ENCODE measurements at regions not wholly inside any gene's neighbourhood (a gene's known extent, or its start where the extent isn't known, plus 50 kb on each side); places are given as distances from the start of the nearest gene placed in this dataset.

DNA sequence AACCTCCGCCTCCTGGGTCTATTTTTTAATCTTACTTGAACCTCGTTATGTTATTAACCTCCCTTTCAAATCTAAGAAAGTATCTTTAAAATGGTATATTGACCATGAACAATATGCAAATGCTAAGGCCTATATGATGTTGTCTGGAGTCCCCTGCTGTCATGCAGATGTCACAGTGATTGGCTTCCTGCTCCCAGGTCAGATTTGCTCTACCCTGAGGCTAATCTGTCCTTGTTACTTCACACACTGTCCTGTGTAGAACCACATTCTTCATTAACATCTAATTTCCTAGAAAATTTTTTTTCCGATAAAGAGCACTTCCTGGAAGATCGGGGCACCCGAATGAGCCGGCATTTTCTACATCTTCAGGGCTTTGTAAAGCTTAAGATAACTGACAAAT is 306.6 kb downstream of the MRPL39 start:
- TF ChIP-seq, protein P1, sequence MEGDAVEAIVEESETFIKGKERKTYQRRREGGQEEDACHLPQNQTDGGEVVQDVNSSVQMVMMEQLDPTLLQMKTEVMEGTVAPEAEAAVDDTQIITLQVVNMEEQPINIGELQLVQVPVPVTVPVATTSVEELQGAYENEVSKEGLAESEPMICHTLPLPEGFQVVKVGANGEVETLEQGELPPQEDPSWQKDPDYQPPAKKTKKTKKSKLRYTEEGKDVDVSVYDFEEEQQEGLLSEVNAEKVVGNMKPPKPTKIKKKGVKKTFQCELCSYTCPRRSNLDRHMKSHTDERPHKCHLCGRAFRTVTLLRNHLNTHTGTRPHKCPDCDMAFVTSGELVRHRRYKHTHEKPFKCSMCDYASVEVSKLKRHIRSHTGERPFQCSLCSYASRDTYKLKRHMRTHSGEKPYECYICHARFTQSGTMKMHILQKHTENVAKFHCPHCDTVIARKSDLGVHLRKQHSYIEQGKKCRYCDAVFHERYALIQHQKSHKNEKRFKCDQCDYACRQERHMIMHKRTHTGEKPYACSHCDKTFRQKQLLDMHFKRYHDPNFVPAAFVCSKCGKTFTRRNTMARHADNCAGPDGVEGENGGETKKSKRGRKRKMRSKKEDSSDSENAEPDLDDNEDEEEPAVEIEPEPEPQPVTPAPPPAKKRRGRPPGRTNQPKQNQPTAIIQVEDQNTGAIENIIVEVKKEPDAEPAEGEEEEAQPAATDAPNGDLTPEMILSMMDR (conservative IDR thresholded peaks at IDR 0.05; ENCODE audit: low read depth, low read length) = no peak
- no peak for TF ChIP-seq POLR2A (IDR thresholded peaks at IDR 0.05; ENCODE audit: low read depth, low read length)
- no peak for TF ChIP-seq CEBPB (IDR thresholded peaks at IDR 0.05; ENCODE audit: low read depth, low read length)
- no peak for TF ChIP-seq RFX5 (IDR thresholded peaks at IDR 0.05; ENCODE audit: low read depth, low read length)
- TF ChIP-seq MXI1 (IDR thresholded peaks at IDR 0.05; ENCODE audit: borderline replicate concordance, low read depth, low read length) = no peak
- TF ChIP-seq RAD21 (IDR thresholded peaks at IDR 0.05; ENCODE audit: low read length) = no peak
- TF ChIP-seq BHLHE40 (IDR thresholded peaks at IDR 0.05; ENCODE audit: low read depth, low read length) = no peak
- TF ChIP-seq MAFK (IDR thresholded peaks at IDR 0.05; ENCODE audit: low read depth, low read length) = no peak
- TF ChIP-seq CHD1 (IDR thresholded peaks at IDR 0.05; ENCODE audit: low read depth, low read length) = no peak
- no peak for TF ChIP-seq SMC3 (IDR thresholded peaks at IDR 0.05; ENCODE audit: low read depth, low read length)
- no peak for TF ChIP-seq FOS (IDR thresholded peaks at IDR 0.05; ENCODE audit: low read depth, low read length)
- TF ChIP-seq, protein P2, sequence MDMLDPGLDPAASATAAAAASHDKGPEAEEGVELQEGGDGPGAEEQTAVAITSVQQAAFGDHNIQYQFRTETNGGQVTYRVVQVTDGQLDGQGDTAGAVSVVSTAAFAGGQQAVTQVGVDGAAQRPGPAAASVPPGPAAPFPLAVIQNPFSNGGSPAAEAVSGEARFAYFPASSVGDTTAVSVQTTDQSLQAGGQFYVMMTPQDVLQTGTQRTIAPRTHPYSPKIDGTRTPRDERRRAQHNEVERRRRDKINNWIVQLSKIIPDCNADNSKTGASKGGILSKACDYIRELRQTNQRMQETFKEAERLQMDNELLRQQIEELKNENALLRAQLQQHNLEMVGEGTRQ (IDR thresholded peaks at IDR 0.05; ENCODE audit: low read depth, low read length) = no peak
- TF ChIP-seq RCOR1 (IDR thresholded peaks at IDR 0.05; ENCODE audit: insufficient replicate concordance, low read length) = no peak
- TF ChIP-seq, protein P3, sequence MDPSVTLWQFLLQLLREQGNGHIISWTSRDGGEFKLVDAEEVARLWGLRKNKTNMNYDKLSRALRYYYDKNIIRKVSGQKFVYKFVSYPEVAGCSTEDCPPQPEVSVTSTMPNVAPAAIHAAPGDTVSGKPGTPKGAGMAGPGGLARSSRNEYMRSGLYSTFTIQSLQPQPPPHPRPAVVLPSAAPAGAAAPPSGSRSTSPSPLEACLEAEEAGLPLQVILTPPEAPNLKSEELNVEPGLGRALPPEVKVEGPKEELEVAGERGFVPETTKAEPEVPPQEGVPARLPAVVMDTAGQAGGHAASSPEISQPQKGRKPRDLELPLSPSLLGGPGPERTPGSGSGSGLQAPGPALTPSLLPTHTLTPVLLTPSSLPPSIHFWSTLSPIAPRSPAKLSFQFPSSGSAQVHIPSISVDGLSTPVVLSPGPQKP (IDR thresholded peaks at IDR 0.05; ENCODE audit: borderline replicate concordance, low read depth, low read length) = no peak

All from IMR-90 (cell line).